Stimulated activated CD8-positive, alpha-beta memory T cell treated with anti-CD3 and anti-CD28 coated beads, Interleukin-15, amount 100 ng/mL, for 4 hours (primary cell): ENCODE measurements at regions not wholly inside any gene's neighbourhood (a gene's known extent, or its start where the extent isn't known, plus 50 kb on each side); places are given as distances from the start of the nearest gene placed in this dataset.

Source experiments
- DNase-seq, 2 donors: peaks; one replicate each; pipeline ENCODE4 v3.0.0-alpha.2; 2020; ENCODE audit warnings: low read depth in 2 of 2

DNA sequence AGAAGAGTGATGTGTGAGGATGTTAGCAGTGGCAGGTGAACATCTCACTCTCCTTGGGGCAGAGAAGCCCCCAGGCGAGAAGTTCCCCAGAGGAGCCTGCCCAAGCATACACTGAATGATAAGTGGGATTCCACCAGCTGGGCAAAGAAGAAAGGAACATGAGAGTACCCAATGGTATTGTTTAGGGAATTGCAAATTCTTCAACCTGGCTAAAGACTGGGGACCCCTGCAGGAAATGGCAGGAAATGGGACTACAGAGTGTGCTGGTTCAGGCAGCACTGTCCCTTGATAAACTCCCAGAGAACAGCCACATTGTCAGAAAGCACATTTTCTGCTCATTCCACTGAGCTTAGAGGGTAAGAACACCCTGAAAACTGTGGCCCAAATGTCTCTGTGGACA lies 121.3 kb downstream of the RPS29 start:
- no peak for DNase-seq

GRCh38 chr14:49463146-49463545 lies 123.0 kb downstream of the RPS29 start:
- no peak for DNase-seq

DNA sequence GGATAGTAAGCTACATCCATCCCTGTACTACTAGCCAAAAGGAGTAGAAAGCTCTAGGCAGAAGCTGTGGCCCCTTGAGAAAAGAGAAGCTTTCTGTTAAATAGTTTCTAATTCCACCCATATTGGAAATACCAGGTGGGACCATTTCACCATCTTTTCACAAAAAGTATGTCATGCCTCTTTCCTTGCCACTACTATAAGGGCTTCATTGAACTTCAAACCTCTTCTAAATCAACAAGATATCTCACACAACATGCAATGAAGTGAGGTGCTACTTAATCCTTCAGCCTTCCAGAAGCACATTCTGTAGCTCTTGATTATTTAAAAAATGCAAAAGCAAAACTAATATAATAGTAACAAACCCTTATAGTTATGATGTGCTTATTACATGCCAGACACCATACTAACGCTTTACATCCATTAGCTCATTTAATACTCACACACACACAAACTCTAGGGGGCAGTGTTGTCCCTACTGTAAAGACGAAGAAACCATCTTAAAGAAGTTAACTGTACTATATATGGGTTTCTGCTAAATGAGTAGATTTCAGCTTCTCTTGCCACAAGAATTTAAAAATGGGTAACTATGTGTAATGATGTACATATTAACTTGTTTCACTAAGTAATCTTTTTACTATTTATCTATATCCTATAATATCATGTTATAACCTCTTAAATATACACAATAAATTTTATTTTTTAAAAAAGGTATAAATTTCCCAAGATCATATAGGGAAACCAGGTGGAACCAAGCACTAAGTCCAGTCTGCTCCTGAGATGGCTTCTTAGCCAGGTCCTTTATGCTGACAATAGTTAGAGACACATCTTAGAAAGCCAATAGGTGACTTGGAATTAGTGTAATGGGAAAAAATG lies 124.4 kb downstream of the RPS29 start:
- DNase-seq, result peak in 1 of 2 donors; percentile 36

DNA sequence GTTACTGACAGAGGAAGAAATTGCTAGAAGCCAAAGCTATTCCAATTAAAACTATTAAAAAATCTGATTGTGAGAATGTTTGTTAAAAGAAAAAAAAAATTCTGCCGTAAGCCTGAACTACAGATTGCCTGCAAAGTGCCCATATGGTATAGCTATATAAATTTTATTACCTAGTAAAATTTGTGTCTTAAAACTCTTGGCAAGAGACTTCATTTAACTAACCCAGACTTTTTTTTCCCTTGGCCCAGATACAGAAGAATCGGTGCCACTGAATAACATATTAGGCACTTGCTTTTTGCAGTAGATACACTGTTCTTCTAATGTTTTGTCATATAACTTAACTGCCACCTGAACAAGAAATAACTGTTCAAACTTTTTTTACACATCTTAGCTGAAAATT lies 125.5 kb downstream of the RPS29 start:
- DNase-seq, result no peak

- no peak for DNase-seq
Measured at GRCh38 chr14:49456589-49456988, 129.6 kb downstream of the RPS29 start.

DNA sequence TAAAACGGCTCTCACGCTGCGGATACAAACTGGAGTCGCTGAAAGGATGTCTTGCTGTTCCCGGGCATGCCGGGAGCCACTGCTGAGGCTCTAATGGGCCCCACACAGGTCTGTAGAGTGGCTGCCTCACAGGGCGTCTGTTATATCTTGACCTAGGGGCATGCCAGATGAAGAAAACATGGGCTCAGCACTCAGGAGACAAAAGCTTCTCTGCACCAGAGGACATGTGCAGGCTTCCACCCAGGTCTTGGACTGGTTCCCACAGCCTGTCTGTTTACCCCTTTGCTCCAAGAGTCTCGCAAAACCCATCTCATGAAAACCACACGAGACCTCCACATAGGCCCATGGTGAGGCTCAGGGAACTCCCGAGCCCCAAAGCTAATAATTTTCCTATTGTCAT lies 134.2 kb downstream of the RPS29 start:
- no peak for DNase-seq

DNA sequence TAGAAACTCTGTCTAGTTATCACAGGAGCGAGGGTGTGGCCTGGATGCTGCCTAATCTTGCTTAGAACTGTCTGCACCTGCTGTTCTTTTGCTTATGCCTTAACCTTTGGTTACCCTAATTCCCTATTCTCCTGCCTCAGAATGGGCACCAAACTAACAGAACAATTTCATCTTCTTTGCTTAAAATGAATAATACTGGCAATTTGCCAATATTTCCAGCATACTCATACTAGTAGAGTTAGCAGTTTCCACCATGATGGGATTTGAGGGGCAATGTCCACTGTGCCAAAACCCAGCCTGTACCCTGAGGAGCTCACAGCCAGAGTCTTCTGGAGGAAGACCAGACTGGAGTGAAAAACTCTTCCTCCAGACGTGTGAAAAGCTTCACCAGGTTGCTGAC lies 136.4 kb downstream of the RPS29 start:
- no peak for DNase-seq

GRCh38 chr14:49447540-49448107 lies 138.6 kb downstream of the RPS29 start:
- DNase-seq, result no peak

- DNase-seq, result no peak
Measured at GRCh38 chr14:49446801-49447200, 139.4 kb downstream of the RPS29 start.

- no peak for DNase-seq
Measured at GRCh38 chr14:49438256-49438770, 147.9 kb downstream of the RPS29 start.

GRCh38 chr14:49428076-49428475 lies 158.1 kb downstream of the RPS29 start:
- no peak for DNase-seq

DNA sequence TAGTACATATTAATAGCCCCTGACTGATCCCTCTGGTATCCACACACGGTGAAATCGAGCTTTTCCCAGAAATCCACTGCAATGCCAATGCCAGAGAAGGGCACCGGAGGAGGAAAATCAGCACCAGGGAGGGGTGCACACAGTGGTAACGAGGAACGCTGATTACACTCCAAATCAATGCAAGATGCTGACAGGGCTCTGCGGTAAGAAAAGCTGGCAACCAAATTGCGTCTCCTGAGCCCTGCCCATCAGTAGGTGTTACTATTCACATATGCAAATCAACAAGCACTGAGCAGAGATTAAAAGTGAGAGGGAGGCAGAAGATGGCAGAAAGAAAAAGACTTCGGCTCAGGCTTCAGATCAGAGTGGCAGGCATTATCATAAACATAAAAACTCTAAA lies 159.1 kb downstream of the RPS29 start:
- no peak for DNase-seq

DNA sequence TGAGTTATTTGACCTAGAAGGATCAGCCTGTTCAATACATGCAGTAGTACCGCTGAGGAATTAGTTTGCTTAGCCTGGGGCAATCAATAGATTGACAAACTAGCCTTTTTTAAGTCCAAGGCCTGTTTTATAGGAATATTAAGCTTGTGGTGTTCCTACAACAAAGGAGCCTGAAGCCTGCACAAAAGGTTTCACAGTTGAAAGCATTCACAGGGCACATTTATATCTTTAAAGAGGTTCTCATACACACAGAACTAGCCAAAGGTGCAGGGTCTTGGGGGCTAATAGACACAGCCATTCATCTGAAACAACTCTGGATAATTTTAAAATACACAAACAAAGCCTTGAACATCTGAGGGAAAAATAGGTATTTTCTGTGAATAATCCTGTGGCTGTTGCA lies 160.3 kb downstream of the RPS29 start:
- no peak for DNase-seq

- DNase-seq, result no peak
Measured at GRCh38 chr14:49424436-49425331, 161.5 kb downstream of the RPS29 start.

GRCh38 chr14:49420201-49420600 lies 166.0 kb downstream of the RPS29 start:
- DNase-seq, result no peak

DNA sequence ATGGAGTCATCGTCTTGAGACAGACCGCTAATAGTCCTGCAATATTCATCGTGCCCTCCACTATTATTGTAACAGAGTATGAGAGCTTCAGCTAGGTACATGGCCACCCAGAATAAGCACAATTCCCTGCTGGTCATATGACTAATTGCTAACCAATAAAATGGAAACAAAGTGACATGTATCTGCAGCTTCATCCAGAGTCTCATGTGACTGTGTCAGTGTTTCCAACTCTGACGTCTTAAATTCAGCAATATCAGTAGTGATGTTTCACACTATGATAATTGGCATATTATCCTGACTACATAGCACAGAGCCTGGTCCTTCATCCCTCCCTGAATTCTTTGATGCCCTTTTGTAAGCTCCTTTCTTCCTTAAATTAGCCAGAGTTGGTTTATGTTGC lies 167.4 kb downstream of the RPS29 start:
- no peak for DNase-seq

DNA sequence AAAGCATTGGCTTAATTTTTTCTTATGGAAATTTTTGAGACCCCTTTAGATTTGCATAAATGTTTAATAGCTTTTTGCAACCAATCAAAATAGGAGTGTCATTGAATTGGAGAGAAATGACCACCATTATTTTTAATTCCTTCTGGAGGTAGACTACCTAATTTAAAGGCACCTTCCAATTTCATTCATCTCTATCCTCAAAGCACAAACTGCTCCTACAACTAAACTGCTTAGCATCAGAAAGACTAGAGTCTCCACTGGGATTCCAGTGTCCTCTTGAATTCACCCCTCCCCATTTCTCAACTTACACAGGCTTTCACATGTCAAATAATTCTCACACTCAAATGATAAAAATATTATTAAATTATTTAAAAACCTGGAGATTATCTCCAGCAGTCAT lies 168.4 kb downstream of the RPS29 start:
- no peak for DNase-seq

GRCh38 chr14:49408187-49408933 lies 177.8 kb downstream of the RPS29 start:
- DNase-seq, result no peak

GRCh38 chr14:49405291-49405690 lies 180.9 kb downstream of the RPS29 start:
- DNase-seq, result no peak

GRCh38 chr14:49401373-49401772 lies 184.8 kb downstream of the RPS29 start:
- DNase-seq, result no peak

DNA sequence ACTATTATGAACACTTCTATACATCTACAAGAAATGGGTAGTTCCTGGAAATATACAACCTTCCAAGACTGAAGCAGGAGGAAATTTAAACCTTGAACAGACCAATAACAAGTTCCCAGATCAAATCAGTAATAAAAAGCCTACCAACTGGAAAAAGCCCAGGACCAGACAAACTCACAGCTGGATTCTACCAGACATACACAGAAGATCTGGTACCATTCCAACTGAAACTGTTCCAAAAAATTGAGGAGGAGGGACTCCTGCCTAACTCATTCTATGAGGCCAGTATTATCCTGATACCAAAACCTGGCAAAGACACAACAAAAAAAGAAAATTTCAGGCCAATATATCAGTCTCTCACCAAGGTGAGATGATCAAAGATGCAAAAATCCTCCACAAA lies 189.4 kb downstream of the RPS29 start:
- DNase-seq, result no peak

GRCh38 chr14:49381778-49382177 lies 204.4 kb downstream of the RPS29 start:
- no peak for DNase-seq
